ENCODE measurements at regions not wholly inside any gene's neighbourhood (a gene's known extent, or its start where the extent isn't known, plus 50 kb on each side); places are given as distances from the start of the nearest gene placed in this dataset.

DNA sequence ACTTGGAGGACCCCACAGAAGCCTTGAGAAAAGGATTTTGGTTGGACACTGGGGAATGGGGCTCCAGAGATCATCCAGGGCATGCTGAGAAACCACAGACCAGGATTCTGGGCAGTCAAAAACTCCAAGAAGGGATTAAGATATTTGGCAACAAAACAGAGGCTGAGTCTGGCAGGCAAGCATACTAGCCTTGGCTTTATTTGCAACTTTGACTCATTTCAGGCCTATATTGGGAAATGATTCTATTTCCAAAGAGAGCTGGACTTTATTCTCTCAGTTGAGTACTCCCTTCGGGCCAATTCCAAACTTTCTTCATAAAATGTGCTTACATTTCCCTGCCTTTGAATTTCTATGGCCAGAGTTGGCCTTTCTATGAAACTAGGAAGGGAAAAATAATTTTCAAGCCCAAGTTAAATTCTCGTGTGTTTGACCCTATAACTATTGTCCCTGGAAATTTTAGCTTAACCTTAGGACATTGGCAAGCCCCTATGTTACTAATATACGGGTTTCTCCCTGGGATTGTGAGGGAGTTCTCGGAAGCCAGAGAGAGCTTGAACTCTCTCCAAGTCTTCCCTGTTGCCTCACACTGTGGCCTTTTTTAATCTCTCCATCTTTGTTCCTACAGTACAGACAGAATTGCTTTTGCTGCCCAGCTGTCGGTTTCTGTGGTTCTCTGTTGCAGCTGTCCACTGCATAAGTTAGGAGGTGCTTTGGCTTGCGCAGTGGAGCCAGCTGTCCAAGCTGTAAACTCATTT lies 112.6 kb upstream of the FAM9A start:
- Mint-ChIP-seq H3K36me3 (no peaks in the 10 kb centered on the region), H3K27me3 (peaks cover 0 to 6% (median 5%) of the 10 kb centered on the region in 5 donors), H3K4me3 (no peak overlapping the region), H3K4me1 (no peaks in the 10 kb centered on the region), H3K9me3 (no peaks in the 10 kb centered on the region), H3K27ac (no peak overlapping the region)
- ATAC-seq, result no peak
- no peak for DNase-seq
- POLR2A ChIA-PET, result no interaction called here

DNA sequence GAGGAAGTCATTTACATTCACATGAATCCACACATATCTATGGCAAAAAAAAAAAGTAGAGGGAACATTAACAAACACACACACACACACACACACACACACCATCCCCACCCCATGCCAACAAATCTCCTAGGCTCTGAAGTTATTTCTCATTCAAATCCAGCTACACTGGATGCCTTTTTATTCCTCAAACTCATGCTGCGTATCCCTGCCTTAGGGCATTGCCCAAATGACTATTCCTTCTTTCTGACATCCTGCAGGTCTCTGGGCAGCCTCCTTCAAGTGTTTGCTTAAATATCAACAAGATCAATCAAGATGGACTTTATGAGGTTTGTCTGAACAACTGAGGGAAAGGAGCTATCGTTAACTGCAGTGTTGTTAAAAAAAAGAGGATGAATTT lies 106.5 kb upstream of the FAM9A start:
- no peaks in the 10 kb centered on the region for H3K9me3 Mint-ChIP-seq
- POLR2A ChIA-PET, result no interaction called here
- ATAC-seq, result no peak

DNA sequence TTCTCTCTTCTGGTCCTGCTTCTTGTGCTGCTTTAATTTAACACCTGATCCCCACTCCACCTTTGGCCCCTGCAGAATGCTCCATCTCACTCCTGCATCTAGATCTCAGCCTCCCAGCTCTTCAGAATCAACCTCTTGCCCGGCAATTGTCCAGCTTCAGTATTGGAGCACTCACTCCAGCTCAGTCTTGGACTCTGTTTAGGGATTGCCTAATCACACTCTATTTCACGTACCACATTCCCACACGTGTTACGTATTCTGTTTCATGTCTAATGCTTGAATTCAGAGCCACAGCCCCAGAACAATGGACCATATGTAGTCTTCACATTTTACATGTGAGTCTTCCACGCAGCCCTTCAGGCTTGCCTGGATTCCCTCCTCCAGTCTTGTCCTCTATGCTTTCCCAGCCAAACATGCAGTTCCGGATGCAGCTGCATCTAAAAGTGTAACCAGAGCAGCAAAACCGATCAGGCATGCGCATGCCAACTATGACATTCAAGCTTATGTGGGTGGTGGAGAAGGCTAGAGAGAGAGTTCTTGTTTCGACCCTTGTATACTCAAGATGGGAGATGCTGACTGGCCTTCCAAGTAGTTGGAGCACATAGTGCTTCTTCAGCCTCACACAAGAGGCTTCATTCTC lies 105.2 kb upstream of the FAM9A start:
- no peak overlapping the region for H3K27ac Mint-ChIP-seq
- POLR2A ChIA-PET, result no interaction called here
- no peaks in the 10 kb centered on the region for H3K36me3 Mint-ChIP-seq
- H3K4me3 Mint-ChIP-seq, result no peak overlapping the region
- H3K4me1 Mint-ChIP-seq, result no peaks in the 10 kb centered on the region
- DNase-seq (no peak), ATAC-seq (no peak)
- no peaks in the 10 kb centered on the region for H3K9me3 Mint-ChIP-seq
- peaks cover 1 to 13% (median 9%) of the 10 kb centered on the region in 5 donors for H3K27me3 Mint-ChIP-seq

More for the DNA sequence above, 106.5 kb upstream of the FAM9A start:
- peaks cover 1 to 13% (median 8%) of the 10 kb centered on the region in 5 donors for H3K27me3 Mint-ChIP-seq
- DNase-seq, result no peak
- H3K4me1 Mint-ChIP-seq, result no peaks in the 10 kb centered on the region
- no peaks in the 10 kb centered on the region for H3K36me3 Mint-ChIP-seq
- H3K27ac Mint-ChIP-seq, result no peak overlapping the region
- no peak overlapping the region for H3K4me3 Mint-ChIP-seq

DNA sequence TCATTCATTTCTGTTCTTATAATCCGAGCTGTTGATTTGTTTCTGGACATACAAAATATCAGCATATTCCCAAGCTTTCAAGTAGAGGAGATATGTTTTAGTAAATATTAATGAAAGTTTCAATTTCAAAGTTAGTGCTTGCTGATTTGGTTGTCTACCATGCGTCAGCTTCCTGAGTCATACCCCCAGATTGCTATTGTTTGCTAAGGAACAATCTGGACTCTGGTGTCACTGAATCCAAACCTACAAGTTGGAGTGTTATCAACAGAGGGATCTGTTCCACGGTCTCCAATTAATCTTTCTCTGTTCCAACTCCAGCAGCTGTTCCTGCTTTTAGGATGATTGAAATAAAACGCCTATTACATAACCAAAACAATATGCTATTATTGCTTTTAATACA lies 96.1 kb upstream of the FAM9A start:
- Mint-ChIP-seq H3K27ac (no peak overlapping the region), H3K27me3 (peaks cover 0 to 8% (median 4%) of the 10 kb centered on the region in 5 donors), H3K4me3 (no peak overlapping the region), H3K9me3 (peaks cover 0 to 21% (median 8%) of the 10 kb centered on the region in 9 donors), H3K36me3 (peaks cover 0 to 10% (median 2%) of the 10 kb centered on the region in 3 donors), H3K4me1 (no peaks in the 10 kb centered on the region)
- DNase-seq (no peak), ATAC-seq (no peak)
- POLR2A ChIA-PET, result no interaction called here

DNA sequence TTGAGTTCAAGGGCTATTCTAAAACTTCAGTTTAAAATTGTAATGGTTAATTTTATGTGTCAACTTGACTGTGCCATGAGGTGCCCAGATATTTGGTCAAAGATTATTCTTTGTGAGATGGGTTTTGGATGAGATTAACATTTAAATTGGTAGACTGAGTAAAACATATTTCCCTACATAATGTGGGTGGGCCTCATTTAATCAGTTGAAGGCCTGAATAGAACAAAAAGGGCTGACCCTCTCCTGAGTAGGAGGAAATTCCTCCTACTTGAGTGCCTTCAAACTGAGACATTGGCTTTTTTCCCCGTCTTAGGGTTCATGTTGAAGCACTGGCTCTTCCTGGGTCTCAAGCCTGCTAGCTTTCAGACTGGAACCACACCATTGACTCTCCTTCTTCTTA lies 89.6 kb upstream of the FAM9A start:
- no peak for DNase-seq
- POLR2A ChIA-PET, result no interaction called here
- no peak overlapping the region for H3K4me3 Mint-ChIP-seq
- peaks cover 0 to 23% (median 2%) of the 10 kb centered on the region in 3 donors for H3K36me3 Mint-ChIP-seq
- no peak for ATAC-seq
- H3K4me1 Mint-ChIP-seq, result peaks cover 0 to 4% (median 0%) of the 10 kb centered on the region in 4 donors
- peaks cover 0 to 39% (median 11%) of the 10 kb centered on the region in 9 donors for H3K9me3 Mint-ChIP-seq
- no peak overlapping the region for H3K27ac Mint-ChIP-seq
- H3K27me3 Mint-ChIP-seq, result peaks cover 0 to 3% (median 2%) of the 10 kb centered on the region in 5 donors

DNA sequence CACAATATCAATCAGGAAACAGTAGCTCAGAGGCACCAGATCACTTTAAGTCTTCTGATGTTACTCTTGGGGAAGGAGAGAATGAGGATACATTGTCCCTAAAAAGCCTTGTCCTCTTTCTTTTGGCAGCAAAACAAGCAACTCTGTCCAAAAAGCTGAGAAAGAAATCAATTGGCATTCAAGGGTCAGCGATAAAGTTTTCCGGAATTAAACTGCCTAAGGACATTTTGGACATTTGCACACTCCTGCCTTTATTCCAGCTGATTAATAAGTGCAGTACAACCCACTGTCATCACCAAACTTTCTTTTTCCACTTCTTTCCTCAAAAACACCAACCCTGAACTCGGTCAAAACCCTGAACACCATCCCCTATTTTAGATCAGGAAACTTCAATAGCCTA lies 85.8 kb upstream of the FAM9A start:
- H3K4me3 Mint-ChIP-seq, result no peak overlapping the region
- H3K36me3 Mint-ChIP-seq, result peaks cover 0 to 10% (median 0%) of the 10 kb centered on the region in 3 donors
- peaks cover 0 to 4% (median 0%) of the 10 kb centered on the region in 4 donors for H3K4me1 Mint-ChIP-seq
- H3K27ac Mint-ChIP-seq, result no peak overlapping the region
- H3K27me3 Mint-ChIP-seq, result peaks cover 0 to 9% (median 5%) of the 10 kb centered on the region in 5 donors
- no peak for ATAC-seq
- POLR2A ChIA-PET, result no interaction called here
- peaks cover 0 to 22% (median 4%) of the 10 kb centered on the region in 9 donors for H3K9me3 Mint-ChIP-seq
- DNase-seq, result no peak

DNA sequence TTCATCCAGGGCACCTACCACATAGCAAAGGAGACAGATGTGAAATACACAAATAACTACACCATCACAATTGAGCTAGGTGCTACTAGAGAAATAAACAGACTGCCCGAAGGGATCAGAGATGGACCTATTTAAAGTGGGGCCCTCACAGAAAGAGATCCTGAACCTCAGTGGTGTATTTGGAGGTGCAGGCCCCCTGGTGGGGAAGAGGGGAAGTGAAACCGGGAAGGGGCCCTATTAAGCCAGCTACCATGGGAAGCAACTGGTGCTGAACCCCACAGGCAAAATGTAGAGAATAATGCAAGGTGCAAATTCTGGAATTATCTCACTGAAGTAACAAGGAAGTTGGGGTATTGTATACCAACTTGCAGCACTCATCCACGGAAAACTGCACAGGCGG lies 78.6 kb upstream of the FAM9A start:
- Mint-ChIP-seq H3K4me3 (no peak overlapping the region), H3K27ac (no peak overlapping the region), H3K36me3 (no peaks in the 10 kb centered on the region), H3K4me1 (no peaks in the 10 kb centered on the region), H3K27me3 (peaks cover 0 to 9% (median 3%) of the 10 kb centered on the region in 5 donors), H3K9me3 (peaks cover 0 to 2% (median 0%) of the 10 kb centered on the region in 9 donors)
- DNase-seq (peak in 3 of 10 donors; percentile 1 to 13 (median 1)), ATAC-seq (no peak)
- POLR2A ChIA-PET, result no interaction called here

DNA sequence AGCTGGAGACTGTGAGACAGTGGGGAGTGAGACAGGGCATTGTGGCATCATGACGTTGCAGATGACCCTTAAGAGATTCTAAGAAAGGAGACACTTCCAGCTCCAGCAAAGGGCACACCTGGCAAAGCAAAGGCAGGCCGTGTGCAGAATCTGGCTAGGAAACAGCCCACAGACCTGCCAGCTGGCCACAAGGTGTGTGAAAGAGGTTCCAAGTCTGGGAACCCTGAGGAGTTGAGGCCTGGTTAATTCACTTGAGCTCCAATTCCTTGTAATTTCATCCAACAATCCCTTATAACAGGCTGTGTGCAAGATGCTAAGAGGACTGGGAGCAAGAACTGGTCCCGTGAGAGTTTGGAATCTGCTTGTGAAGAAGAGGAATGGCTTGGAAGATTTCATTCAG lies 72.8 kb upstream of the FAM9A start:
- POLR2A ChIA-PET, result no interaction called here
- Mint-ChIP-seq H3K27me3 (peaks cover 0 to 8% (median 0%) of the 10 kb centered on the region in 5 donors), H3K36me3 (no peaks in the 10 kb centered on the region), H3K4me1 (peaks cover 0 to 6% (median 0%) of the 10 kb centered on the region in 4 donors), H3K27ac (no peak overlapping the region), H3K9me3 (peaks cover 0 to 4% (median 0%) of the 10 kb centered on the region in 9 donors), H3K4me3 (no peak overlapping the region)
- ATAC-seq, result no peak
- DNase-seq, result no peak

DNA sequence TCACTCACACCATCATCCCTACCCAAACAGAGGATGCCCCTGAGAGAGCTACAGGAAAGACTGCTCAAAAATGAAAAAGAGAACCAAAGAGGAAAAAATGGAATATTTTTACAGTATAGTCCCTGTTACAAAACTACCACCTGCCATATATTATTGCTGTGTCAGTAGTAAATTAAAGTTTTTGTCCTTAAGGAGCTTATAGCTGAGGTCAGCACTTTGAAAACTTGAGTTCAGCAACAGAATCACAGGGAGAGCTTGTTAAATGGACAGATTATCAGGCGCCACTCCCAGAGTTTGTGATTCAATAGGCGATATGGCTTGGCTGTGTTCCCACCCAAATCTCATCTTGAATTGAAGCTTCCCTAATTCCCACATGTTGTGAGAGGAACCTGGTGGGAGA lies 71.9 kb upstream of the FAM9A start:
- Mint-ChIP-seq H3K27me3 (peaks cover 0 to 11% (median 2%) of the 10 kb centered on the region in 5 donors), H3K36me3 (no peaks in the 10 kb centered on the region), H3K4me3 (no peak overlapping the region), H3K9me3 (peaks cover 0 to 4% (median 0%) of the 10 kb centered on the region in 9 donors), H3K4me1 (peaks cover 0 to 6% (median 0%) of the 10 kb centered on the region in 4 donors), H3K27ac (no peak overlapping the region)
- POLR2A ChIA-PET, result no interaction called here
- no peak for ATAC-seq
- no peak for DNase-seq

DNA sequence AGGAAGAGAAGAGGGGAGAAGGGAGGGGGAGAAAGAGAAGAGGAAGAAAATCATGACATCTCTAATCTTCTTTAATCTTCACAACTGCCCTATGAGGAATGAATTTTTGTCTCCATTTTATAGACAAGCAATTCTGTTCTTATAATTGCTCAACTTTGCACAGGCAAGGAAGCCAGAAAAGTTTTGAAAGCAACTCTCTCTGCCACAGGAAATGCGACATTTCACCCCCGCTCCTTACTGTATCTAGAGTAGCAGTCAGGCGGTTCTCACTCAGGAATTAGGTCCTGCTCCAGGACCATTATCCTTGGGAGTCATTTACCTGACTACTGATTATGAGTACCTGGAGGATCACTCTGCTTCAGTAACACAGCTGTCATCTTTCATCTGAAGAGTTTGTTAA lies 69.2 kb upstream of the FAM9A start:
- no peak for DNase-seq
- peaks cover 0 to 6% (median 0%) of the 10 kb centered on the region in 4 donors for H3K4me1 Mint-ChIP-seq
- H3K36me3 Mint-ChIP-seq, result no peaks in the 10 kb centered on the region
- peaks cover 0 to 4% (median 0%) of the 10 kb centered on the region in 9 donors for H3K9me3 Mint-ChIP-seq
- H3K27me3 Mint-ChIP-seq, result peaks cover 0 to 11% (median 6%) of the 10 kb centered on the region in 5 donors
- POLR2A ChIA-PET, result no interaction called here
- H3K27ac Mint-ChIP-seq, result no peak overlapping the region
- no peak overlapping the region for H3K4me3 Mint-ChIP-seq
- no peak for ATAC-seq

DNA sequence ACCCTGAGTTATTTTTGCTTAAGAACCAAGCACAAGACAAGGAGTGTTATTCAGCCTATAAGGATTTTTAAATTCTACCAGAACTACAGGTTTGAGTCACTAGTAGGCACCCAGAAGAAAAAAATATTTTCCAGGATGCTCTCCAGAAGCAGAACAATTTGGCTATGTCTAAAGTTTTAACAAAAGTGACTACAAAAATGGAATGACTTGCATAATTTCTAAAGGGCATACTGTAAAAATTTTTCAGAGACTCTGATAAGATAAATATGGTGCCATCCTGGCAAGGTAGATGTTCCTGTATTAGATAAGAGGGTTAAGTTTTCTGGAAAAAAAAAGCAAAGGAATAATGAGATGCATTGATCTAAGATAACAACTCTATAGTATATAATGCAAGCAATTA lies 68.6 kb upstream of the FAM9A start:
- Mint-ChIP-seq H3K27me3 (peaks cover 0 to 11% (median 6%) of the 10 kb centered on the region in 5 donors), H3K4me1 (peaks cover 0 to 6% (median 0%) of the 10 kb centered on the region in 4 donors), H3K27ac (no peak overlapping the region), H3K4me3 (no peak overlapping the region), H3K36me3 (no peaks in the 10 kb centered on the region), H3K9me3 (peaks cover 0 to 4% (median 0%) of the 10 kb centered on the region in 9 donors)
- POLR2A ChIA-PET, result no interaction called here
- ATAC-seq, result no peak
- no peak for DNase-seq

DNA sequence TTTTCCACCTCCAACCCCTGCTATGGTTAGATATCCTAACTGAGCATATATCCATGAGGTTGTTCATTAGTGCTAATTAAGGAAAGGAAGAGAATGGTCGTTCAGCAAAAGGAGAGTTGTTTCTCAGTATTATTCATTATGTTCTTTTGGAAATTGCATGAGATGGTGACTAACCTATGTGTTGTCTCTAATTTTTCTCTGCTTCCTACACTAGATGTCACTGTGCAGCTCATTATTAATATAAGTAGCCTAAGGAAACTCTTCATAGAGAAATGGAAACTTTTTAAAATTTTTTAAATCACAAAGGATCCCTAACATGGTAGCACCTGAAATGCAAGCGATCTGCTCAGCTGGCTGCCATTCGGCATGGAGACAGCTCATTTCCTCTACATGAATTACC lies 67.7 kb upstream of the FAM9A start:
- no peaks in the 10 kb centered on the region for H3K36me3 Mint-ChIP-seq
- DNase-seq (no peak), ATAC-seq (no peak)
- peaks cover 0 to 4% (median 0%) of the 10 kb centered on the region in 9 donors for H3K9me3 Mint-ChIP-seq
- no peak overlapping the region for H3K27ac Mint-ChIP-seq
- POLR2A ChIA-PET, result no interaction called here
- no peak overlapping the region for H3K4me3 Mint-ChIP-seq
- H3K4me1 Mint-ChIP-seq, result peaks cover 0 to 6% (median 0%) of the 10 kb centered on the region in 4 donors
- peaks cover 0 to 8% (median 6%) of the 10 kb centered on the region in 5 donors for H3K27me3 Mint-ChIP-seq

DNA sequence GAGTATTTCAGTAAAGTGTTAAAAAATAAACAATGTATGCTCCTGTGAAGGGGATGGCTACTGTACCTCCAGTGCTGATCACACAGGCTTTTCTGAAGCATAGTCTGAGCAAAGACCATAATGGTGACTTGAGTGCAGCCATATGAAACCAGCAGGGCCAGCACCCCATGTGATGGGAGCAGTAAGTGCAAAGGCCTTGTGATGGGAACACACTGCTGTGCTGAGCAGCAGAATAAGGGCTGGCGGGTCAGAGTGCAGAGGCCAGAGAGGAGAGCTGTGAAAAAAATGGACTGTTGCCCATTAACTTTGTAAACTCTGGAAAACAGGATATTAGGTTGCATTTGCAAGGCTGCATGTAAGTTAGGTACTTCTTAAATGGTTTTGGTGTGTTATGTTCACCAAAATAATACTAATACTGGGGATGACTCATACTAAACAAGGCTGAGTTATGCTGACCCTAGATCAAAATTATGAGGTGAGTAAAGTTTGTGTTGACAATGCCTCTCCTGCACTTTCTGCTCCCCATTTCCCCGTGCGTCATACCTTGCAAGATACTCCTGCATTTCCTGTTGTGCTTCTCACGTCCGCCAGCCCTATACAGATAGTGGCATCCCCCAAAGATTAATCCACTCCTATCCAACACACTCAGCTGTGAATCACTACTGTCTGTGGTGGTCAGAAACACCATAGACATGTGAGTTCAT lies 67.0 kb upstream of the FAM9A start:
- H3K27me3 Mint-ChIP-seq, result peaks cover 0 to 9% (median 6%) of the 10 kb centered on the region in 5 donors
- H3K36me3 Mint-ChIP-seq, result no peaks in the 10 kb centered on the region
- H3K9me3 Mint-ChIP-seq, result no peaks in the 10 kb centered on the region
- peaks cover 0 to 6% (median 0%) of the 10 kb centered on the region in 4 donors for H3K4me1 Mint-ChIP-seq
- H3K27ac Mint-ChIP-seq, result no peak overlapping the region
- H3K4me3 Mint-ChIP-seq, result no peak overlapping the region
- no peak for DNase-seq
- POLR2A ChIA-PET, result no interaction called here
- no peak for ATAC-seq
